ENCODE measurements at regions not wholly inside any gene's neighbourhood (a gene's known extent, or its start where the extent isn't known, plus 50 kb on each side); places are given as distances from the start of the nearest gene placed in this dataset.
"Not testable (repeated sequence)": the region's sequence is repeated elsewhere in the genome, so short reads cannot be mapped to it uniquely, and the experiment has no call there.

- DNase-seq; H3K27me3 Mint-ChIP-seq; H3K4me3 ChIP-seq (ENCODE audit: low read length); CTCF ChIA-PET; ATAC-seq (ENCODE audit: poor library complexity); H3K27me3 ChIP-seq (ENCODE audit: control insufficient read depth in 1 of 2, insufficient read depth in 2 of 2, low read length in 2 of 2); H3K9me3 ChIP-seq (ENCODE audit: control insufficient read depth in 1 of 2, insufficient read depth in 1 of 2, low read length in 2 of 2); H3K4me1 ChIP-seq (ENCODE audit: insufficient read depth, low read length); H3K27ac ChIP-seq (ENCODE audit: low read depth in 1 of 2, low read length in 2 of 2); H3K4me1 Mint-ChIP-seq (ENCODE audit: low read depth); H3K36me3 Mint-ChIP-seq (ENCODE audit: low read depth); H3K4me3 Mint-ChIP-seq; POLR2A ChIA-PET; H3K9me3 Mint-ChIP-seq; H3K27ac Mint-ChIP-seq; H3K36me3 ChIP-seq (ENCODE audit: insufficient read depth, low read length): not testable (repeated sequence)
- intact Hi-C loops (cut with DNase I, micrococcal nuclease): loop anchor here in 1 of 2 experiments (2.0 to 5.0 kb wide), 2 partner anchors 25 to 115 kb away; no protein-coding TSS in a partner anchor
Observed at GRCh38 chr14:105741707-105742530, 215.5 kb downstream of the TMEM121 start.

DNA sequence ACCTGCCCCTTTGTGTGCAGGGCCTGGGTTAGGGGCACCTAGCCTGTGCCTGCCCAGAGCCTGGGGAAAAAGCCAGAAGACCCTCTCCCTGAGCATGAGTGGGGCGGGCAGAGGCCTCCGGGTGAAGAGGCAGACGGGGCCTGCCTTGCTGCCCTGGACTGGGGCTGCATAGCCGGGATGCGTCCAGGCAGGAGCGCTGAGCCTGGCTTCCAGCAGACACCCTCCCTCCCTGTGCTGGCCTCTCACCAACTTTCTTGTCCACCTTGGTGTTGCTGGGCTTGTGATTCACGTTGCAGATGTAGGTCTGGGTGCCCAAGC, 216.1 kb downstream of the TMEM121 start:
- DNase-seq: no peak
- Histone ChIP-seq H3K27me3 (ENCODE audit: control insufficient read depth in 1 of 2, insufficient read depth in 2 of 2, low read length in 2 of 2) (no peaks in the 10 kb centered on the region), H3K4me1 (ENCODE audit: insufficient read depth, low read length) (no peaks in the 10 kb centered on the region), H3K36me3 (ENCODE audit: insufficient read depth, low read length) (no peaks in the 10 kb centered on the region), H3K27ac (ENCODE audit: low read depth in 1 of 2, low read length in 2 of 2) (no peak overlapping the region), H3K9me3 (ENCODE audit: control insufficient read depth in 1 of 2, insufficient read depth in 1 of 2, low read length in 2 of 2) (no peaks in the 10 kb centered on the region), H3K4me3 (ENCODE audit: low read length) (no peak overlapping the region)
- ATAC-seq (ENCODE audit: poor library complexity): no peak
- no peaks in the 10 kb centered on the region for H3K4me1 Mint-ChIP-seq (ENCODE audit: low read depth)
- no peaks in the 10 kb centered on the region for H3K27me3 Mint-ChIP-seq
- intact Hi-C loops (cut with DNase I, micrococcal nuclease): loop anchor here in 1 of 2 experiments (2.0 to 5.0 kb wide), 2 partner anchors 24 to 115 kb away; no protein-coding TSS in a partner anchor
- H3K9me3 Mint-ChIP-seq: no peaks in the 10 kb centered on the region
- CTCF ChIA-PET: no interaction called here
- no peak overlapping the region for H3K4me3 Mint-ChIP-seq
- no peak for TF ChIP-seq CTCF (IDR thresholded peaks at IDR 0.05)
- no peak overlapping the region for H3K27ac Mint-ChIP-seq
- no peaks in the 10 kb centered on the region for H3K36me3 Mint-ChIP-seq (ENCODE audit: low read depth)
- POLR2A ChIA-PET: no interaction called here

DNA sequence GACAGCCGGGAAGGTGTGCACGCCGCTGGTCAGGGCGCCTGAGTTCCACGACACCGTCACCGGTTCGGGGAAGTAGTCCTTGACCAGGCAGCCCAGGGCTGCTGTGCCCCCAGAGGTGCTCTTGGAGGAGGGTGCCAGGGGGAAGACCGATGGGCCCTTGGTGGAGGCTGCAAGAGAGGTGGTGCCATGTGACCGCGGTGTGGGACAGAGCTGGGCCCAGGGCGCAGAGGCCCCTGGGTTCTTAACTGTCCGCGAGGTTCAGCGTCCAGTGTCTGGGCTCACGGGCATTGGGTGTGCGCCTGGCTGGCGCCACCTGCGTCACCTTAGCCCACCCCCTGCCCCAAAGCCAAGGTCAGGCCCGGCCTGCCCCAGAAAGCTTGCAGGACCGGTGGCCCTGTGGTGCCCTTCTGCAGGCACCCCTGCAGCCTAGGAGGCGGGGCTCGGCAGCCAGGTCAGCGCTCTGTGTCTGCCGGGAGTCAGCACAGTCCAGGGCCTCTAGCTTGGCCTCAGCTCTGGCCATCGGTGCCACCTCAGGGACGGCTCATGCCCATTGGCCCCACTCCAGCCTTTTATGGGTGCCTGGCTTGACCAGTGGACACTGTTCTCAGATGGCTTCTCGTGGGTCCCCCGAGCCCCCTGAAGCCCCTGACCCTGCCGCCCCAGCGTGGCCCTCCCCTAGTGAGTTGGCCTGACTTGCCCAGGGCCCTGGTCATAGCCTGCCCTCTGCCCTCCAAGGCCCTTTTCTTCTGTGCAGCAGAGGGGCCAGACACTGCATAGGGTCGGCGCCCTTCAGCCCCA, 216.7 kb downstream of the TMEM121 start:
- H3K27ac Mint-ChIP-seq; H3K9me3 Mint-ChIP-seq; H3K27ac ChIP-seq (ENCODE audit: low read depth in 1 of 2, low read length in 2 of 2); H3K4me1 ChIP-seq (ENCODE audit: insufficient read depth, low read length); H3K36me3 Mint-ChIP-seq (ENCODE audit: low read depth); H3K4me3 ChIP-seq (ENCODE audit: low read length); DNase-seq; H3K9me3 ChIP-seq (ENCODE audit: control insufficient read depth in 1 of 2, insufficient read depth in 1 of 2, low read length in 2 of 2); H3K27me3 Mint-ChIP-seq; H3K4me1 Mint-ChIP-seq (ENCODE audit: low read depth); H3K4me3 Mint-ChIP-seq; H3K36me3 ChIP-seq (ENCODE audit: insufficient read depth, low read length); CTCF ChIA-PET; ATAC-seq (ENCODE audit: poor library complexity); POLR2A ChIA-PET; H3K27me3 ChIP-seq (ENCODE audit: control insufficient read depth in 1 of 2, insufficient read depth in 2 of 2, low read length in 2 of 2): not testable (repeated sequence)
- intact Hi-C loops (cut with DNase I, micrococcal nuclease): loop anchor here in 1 of 2 experiments (2.0 to 5.0 kb wide), 2 partner anchors 24 to 116 kb away; no protein-coding TSS in a partner anchor

DNA sequence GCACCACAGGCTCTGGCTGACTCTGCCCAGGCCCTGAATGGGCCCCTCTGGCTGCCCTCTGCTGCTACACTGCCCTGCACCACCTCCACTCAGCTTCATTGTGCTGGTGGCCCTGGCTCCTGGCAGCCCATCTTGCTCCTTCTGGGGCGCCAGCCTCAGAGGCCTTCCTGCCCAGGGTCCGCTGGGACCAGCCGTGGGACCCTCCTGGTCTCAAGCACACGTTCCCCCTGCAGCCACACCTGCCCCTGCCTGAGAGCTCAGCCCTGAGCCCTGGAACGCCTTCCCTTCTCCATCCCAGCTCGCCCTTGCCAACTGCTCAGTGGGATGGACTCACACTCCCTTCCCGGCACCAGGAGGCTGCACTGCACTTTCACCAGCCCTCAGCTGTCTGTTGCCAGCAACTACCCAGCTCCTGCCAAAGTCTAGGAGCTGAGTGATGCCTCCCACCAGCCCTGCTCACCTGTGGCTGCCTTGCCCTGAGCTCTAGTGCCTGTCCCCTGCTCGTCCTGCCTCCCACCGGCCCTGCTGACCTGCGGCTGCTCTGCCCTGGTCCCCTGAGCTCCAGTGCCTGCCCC, 217.9 kb downstream of the TMEM121 start:
- H3K4me1 ChIP-seq (ENCODE audit: insufficient read depth, low read length); H3K27ac ChIP-seq (ENCODE audit: low read depth in 1 of 2, low read length in 2 of 2); CTCF ChIA-PET; H3K36me3 Mint-ChIP-seq (ENCODE audit: low read depth); H3K36me3 ChIP-seq (ENCODE audit: insufficient read depth, low read length); H3K9me3 Mint-ChIP-seq; H3K27me3 ChIP-seq (ENCODE audit: control insufficient read depth in 1 of 2, insufficient read depth in 2 of 2, low read length in 2 of 2); H3K4me1 Mint-ChIP-seq (ENCODE audit: low read depth); H3K9me3 ChIP-seq (ENCODE audit: control insufficient read depth in 1 of 2, insufficient read depth in 1 of 2, low read length in 2 of 2); H3K4me3 Mint-ChIP-seq; H3K27me3 Mint-ChIP-seq; ATAC-seq (ENCODE audit: poor library complexity); H3K4me3 ChIP-seq (ENCODE audit: low read length); DNase-seq; POLR2A ChIA-PET; H3K27ac Mint-ChIP-seq: not testable (repeated sequence)
- intact Hi-C loops (cut with DNase I, micrococcal nuclease): loop anchor here in 1 of 2 experiments (5.0 kb wide), 1 partner anchor 117 kb away; no protein-coding TSS in a partner anchor

All from CD4-positive, alpha-beta T cell (primary cell).